OCI-LY3 (cell line): ENCODE measurements at regions not wholly inside any gene's neighbourhood (a gene's known extent, or its start where the extent isn't known, plus 50 kb on each side); places are given as distances from the start of the nearest gene placed in this dataset.

Experiments used
- CTCF ChIP-seq: fragments of 200-600, 300-600 bp; sonication (generic); IDR thresholded peaks from 2 replicates; pipeline ENCODE4 v1.5.1; 2014; ENCODE audit warnings: antibody characterized with exemption, low read length, low read depth
- EZH2phosphoT487 ChIP-seq: fragments of 200-600 bp; shearing (Covaris generic); IDR thresholded peaks from 2 replicates; pipeline ENCODE4 v1.6.1; 2018; ENCODE audit warnings: antibody characterized with exemption, mixed run types, low read depth

- TF ChIP-seq CTCF = no peak
- no peak for TF ChIP-seq EZH2phosphoT487
These were observed 276.6 kb downstream of the GADD45G start for GRCh38 chr9:89881431-89881830.
